ENCODE measurements at regions not wholly inside any gene's neighbourhood (a gene's known extent, or its start where the extent isn't known, plus 50 kb on each side); places are given as distances from the start of the nearest gene placed in this dataset.

DNA sequence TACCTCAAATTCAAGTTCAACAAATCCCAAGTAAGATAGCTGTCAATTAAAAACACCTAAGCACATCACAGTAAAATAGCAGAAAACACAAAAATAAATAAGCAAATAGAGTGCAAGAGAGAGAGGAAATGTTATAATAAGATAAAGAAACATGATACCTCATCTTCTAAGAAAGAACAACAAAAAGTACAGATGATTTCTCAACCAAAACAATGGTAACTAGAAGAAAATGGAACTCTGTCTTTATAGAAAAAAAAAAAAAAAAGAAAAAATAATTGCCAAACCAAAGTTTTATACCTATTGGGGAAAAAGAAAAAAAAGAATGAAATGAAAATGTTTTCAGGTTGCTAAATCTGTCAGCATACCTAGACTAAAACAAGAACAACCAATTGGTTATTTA, 1253.5 kb upstream of the CDH2 start:
- H3K36me3 ChIP-seq, result no peaks in the 10 kb centered on the region

DNA sequence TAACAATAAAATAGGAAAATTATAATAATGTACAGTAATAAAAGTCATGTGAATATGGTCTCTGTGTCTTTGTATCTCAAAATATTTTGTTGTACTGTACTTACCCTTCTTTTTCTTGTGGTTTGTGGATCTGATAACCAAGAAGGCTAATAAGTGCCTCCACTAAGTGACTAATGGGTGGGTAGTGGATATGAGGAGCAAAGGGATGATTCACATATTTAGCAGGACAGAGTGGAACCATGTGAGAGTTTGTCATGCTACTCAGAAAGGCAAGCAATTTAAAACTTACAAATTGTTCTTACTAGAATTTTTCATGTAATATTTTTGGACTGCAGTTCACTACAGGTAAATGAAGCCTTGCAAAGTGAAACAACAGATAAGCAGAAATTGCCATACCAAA, 1241.2 kb upstream of the CDH2 start:
- DNase-seq (ENCODE audit: low read depth in 1 of 2, low spot score in 1 of 2), result peak in 1 of 2 donors; percentile 66
- Histone ChIP-seq H3K27me3 (no peaks in the 10 kb centered on the region), H3K4me3 (no peak overlapping the region), H3K36me3 (no peaks in the 10 kb centered on the region), H3K4me1 (ENCODE audit: low read depth) (no peaks in the 10 kb centered on the region), H3K9me3 (ENCODE audit: low read depth) (no peaks in the 10 kb centered on the region), H3K27ac (no peak overlapping the region)
- TF ChIP-seq, protein P1, sequence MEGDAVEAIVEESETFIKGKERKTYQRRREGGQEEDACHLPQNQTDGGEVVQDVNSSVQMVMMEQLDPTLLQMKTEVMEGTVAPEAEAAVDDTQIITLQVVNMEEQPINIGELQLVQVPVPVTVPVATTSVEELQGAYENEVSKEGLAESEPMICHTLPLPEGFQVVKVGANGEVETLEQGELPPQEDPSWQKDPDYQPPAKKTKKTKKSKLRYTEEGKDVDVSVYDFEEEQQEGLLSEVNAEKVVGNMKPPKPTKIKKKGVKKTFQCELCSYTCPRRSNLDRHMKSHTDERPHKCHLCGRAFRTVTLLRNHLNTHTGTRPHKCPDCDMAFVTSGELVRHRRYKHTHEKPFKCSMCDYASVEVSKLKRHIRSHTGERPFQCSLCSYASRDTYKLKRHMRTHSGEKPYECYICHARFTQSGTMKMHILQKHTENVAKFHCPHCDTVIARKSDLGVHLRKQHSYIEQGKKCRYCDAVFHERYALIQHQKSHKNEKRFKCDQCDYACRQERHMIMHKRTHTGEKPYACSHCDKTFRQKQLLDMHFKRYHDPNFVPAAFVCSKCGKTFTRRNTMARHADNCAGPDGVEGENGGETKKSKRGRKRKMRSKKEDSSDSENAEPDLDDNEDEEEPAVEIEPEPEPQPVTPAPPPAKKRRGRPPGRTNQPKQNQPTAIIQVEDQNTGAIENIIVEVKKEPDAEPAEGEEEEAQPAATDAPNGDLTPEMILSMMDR (IDR thresholded peaks at IDR 0.05; ENCODE audit: low read depth, low read length), result no peak

More for the DNA sequence above, 1253.5 kb upstream of the CDH2 start:
- TF ChIP-seq, protein P1 (IDR thresholded peaks at IDR 0.05; ENCODE audit: low read depth, low read length), result no peak
- Histone ChIP-seq H3K27me3 (no peaks in the 10 kb centered on the region), H3K9me3 (ENCODE audit: low read depth) (no peaks in the 10 kb centered on the region), H3K4me3 (no peak overlapping the region), H3K27ac (no peak overlapping the region), H3K4me1 (ENCODE audit: low read depth) (no peaks in the 10 kb centered on the region)
- DNase-seq (ENCODE audit: low read depth in 1 of 2, low spot score in 1 of 2), result peak in 1 of 2 donors; percentile 6

DNA sequence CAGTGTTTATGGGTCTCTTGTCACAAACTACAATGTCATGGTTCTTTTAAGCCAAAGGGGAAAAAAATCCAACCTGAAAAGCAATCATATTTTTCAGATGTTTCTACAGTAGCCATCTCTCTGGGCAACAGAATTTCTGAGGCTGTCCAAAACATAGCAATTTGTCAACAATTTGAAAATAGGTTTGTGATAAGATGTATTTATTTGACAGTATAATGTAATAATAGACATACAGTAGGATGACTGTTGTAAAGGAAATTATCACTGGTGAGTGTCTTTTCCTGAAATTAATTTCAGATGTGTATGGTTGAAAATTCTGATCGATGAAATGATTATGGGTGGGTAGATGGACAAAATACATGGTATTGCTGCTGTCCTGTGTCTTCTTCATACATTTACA, 1230.1 kb upstream of the CDH2 start:
- Histone ChIP-seq H3K27me3 (no peaks in the 10 kb centered on the region), H3K4me3 (no peak overlapping the region), H3K4me1 (ENCODE audit: low read depth) (no peaks in the 10 kb centered on the region), H3K9me3 (ENCODE audit: low read depth) (no peaks in the 10 kb centered on the region), H3K27ac (no peak overlapping the region), H3K36me3 (no peaks in the 10 kb centered on the region)
- no peak for DNase-seq (ENCODE audit: low read depth in 1 of 2, low spot score in 1 of 2)
- TF ChIP-seq, protein P1 (IDR thresholded peaks at IDR 0.05; ENCODE audit: low read depth, low read length), result no peak

DNA sequence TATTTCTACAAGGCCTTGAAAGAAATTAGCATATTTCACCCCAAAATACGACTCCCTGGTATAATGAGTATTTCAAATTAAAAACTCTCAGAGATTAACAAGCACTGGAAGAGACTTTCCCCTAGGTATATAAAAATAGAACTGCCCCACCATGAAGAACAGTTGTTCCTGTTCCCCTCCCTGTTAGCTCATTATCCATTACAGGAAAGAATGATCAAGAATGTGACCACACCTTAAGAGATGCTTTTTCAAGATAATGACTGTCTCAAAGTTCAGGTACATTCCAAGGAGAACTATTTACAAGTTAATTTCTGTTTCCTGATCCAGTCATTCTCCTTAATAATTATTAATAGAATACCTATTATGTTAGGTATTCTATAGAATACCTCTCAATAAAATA, 1220.6 kb upstream of the CDH2 start:
- DNase-seq (ENCODE audit: low read depth in 1 of 2, low spot score in 1 of 2), result no peak
- Histone ChIP-seq H3K4me3 (no peak overlapping the region), H3K36me3 (no peaks in the 10 kb centered on the region), H3K4me1 (ENCODE audit: low read depth) (no peaks in the 10 kb centered on the region), H3K27me3 (no peaks in the 10 kb centered on the region), H3K27ac (no peak overlapping the region), H3K9me3 (ENCODE audit: low read depth) (no peaks in the 10 kb centered on the region)
- TF ChIP-seq, protein P1 (IDR thresholded peaks at IDR 0.05; ENCODE audit: low read depth, low read length), result no peak

DNA sequence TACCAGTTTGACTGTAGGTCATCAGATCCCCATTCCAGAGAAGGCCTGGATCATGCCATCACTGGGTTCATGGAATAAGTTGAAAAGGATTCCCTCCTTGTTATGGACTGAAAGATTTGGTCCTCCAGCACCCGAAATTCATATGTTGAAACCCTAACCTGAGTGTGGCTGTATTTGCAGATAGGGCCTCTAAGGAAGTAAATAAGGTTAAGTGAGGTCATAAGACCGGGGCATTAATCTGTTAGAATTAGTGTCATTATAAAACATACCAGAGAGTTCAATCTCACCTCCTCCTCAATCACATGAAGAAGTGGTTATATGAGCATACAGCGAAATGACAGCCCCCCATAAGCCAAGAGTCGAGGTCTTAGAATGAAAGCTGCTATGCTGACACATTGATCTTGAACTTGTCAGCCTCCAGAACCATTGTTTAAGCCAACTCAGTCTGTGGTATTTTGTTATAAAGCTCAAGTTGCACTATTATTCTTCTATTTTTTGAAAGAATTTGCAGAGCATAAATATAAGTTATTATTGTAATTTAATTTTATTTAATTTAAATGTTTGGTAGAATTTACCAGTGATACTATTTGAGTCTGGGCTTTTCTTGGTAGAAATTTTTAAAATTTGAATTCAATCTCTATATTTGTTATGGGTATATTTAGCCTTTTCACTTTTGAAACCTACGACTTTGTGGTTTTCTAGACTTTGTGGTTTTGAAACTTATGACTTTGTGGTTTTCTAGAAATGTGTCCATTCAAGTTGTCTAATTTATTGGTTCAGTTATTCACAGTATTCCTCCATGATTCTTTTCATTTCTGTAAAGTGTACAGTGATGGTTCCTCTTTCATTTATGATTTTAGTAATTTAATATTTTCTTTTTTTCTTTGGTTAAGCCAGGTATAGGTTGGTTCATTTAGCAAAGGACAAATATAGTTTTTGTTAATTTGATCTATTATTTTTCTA, 1206.7 kb upstream of the CDH2 start:
- TF ChIP-seq, protein P1 (IDR thresholded peaks at IDR 0.05; ENCODE audit: low read depth, low read length), result no peak

More for the DNA sequence above, 1206.7 kb upstream of the CDH2 start:
- Histone ChIP-seq H3K4me3 (no peak overlapping the region), H3K36me3 (no peaks in the 10 kb centered on the region), H3K27ac (no peak overlapping the region), H3K27me3 (no peaks in the 10 kb centered on the region), H3K4me1 (ENCODE audit: low read depth) (no peaks in the 10 kb centered on the region), H3K9me3 (ENCODE audit: low read depth) (no peaks in the 10 kb centered on the region)
- peak in 1 of 2 donors; percentile 10 for DNase-seq (ENCODE audit: low read depth in 1 of 2, low spot score in 1 of 2)
